Renal cortex interstitium (tissue), 11 donors: ENCODE measurements at regions not wholly inside any gene's neighbourhood (a gene's known extent, or its start where the extent isn't known, plus 50 kb on each side); places are given as distances from the start of the nearest gene placed in this dataset.

Experiments
- DNase-seq, 11 donors: peaks; one replicate each; pipeline ENCODE4 v3.0.0-alpha.2; 2013; ENCODE audit warnings: low read depth in 9 of 11, low spot score in 4 of 11; ENCODE audit errors: extremely low read depth in 1 of 11

- DNase-seq, result no peak
Observed at GRCh38 chr14:83207550-83207949, 1673.9 kb upstream of the SEL1L start.

- DNase-seq, result no peak
Observed at GRCh38 chr14:83208341-83208740, 1674.7 kb upstream of the SEL1L start.

- DNase-seq, result no peak
Observed at GRCh38 chr14:83217492-83217891, 1683.8 kb upstream of the SEL1L start.

GRCh38 chr14:83247924-83248639, 1714.4 kb upstream of the SEL1L start:
- DNase-seq, result no peak

GRCh38 chr14:83251402-83251801, 1717.7 kb upstream of the SEL1L start:
- DNase-seq, result no peak

- no peak for DNase-seq
Observed at GRCh38 chr14:83253870-83254269, 1720.2 kb upstream of the SEL1L start.

GRCh38 chr14:83255015-83255726, 1721.5 kb upstream of the SEL1L start:
- DNase-seq, result no peak

GRCh38 chr14:83255727-83256090, 1722.1 kb upstream of the SEL1L start:
- no peak for DNase-seq

- no peak for DNase-seq
Observed at GRCh38 chr14:83257466-83258439, 1724.1 kb upstream of the SEL1L start.

- DNase-seq, result no peak
Observed at GRCh38 chr14:83260751-83261150, 1727.1 kb upstream of the SEL1L start.

- no peak for DNase-seq
Observed at GRCh38 chr14:83269583-83269982, 1735.9 kb upstream of the SEL1L start.

GRCh38 chr14:83271663-83272062, 1738.0 kb upstream of the SEL1L start:
- no peak for DNase-seq

GRCh38 chr14:83280719-83281118, 1747.1 kb upstream of the SEL1L start:
- no peak for DNase-seq

- no peak for DNase-seq
Observed at GRCh38 chr14:83282706-83283105, 1749.1 kb upstream of the SEL1L start.

GRCh38 chr14:83287300-83287699, 1753.6 kb upstream of the SEL1L start:
- DNase-seq, result no peak

- DNase-seq, result no peak
Observed at GRCh38 chr14:83289390-83289789, 1755.7 kb upstream of the SEL1L start.

GRCh38 chr14:83289896-83290295, 1756.2 kb upstream of the SEL1L start:
- no peak for DNase-seq

GRCh38 chr14:83290447-83290846, 1756.8 kb upstream of the SEL1L start:
- no peak for DNase-seq

GRCh38 chr14:83291714-83292113, 1758.1 kb upstream of the SEL1L start:
- no peak for DNase-seq

GRCh38 chr14:83294941-83295340, 1761.3 kb upstream of the SEL1L start:
- DNase-seq, result no peak
